Body of pancreas (tissue), 4 donors: ENCODE measurements at regions not wholly inside any gene's neighbourhood (a gene's known extent, or its start where the extent isn't known, plus 50 kb on each side); places are given as distances from the start of the nearest gene placed in this dataset.

Experiments used
- CTCF ChIP-seq, 7 experiments: fragments of 450-650 bp in 4 of 7; fragments of 200-600 bp in 3 of 7; sonication (generic) in 3 of 7; IDR thresholded peaks; one replicate each; pipeline ENCODE4 v1.5.1; 2016 to 2019; ENCODE audit warnings: antibody characterized with exemption in 7 of 7
- POLR2A ChIP-seq, 3 donors: fragments of 450-650 bp; IDR thresholded peaks; one replicate each; pipeline ENCODE4 v1.6.1; 2016; ENCODE audit warnings: antibody characterized with exemption in 3 of 3, mild to moderate bottlenecking in 2 of 3

- no peak for TF ChIP-seq POLR2A (IDR thresholded peaks at IDR 0.05)
- TF ChIP-seq CTCF (IDR thresholded peaks at IDR 0.05): no peak
Measured at GRCh38 chr22:48370508-48371325, 1457.0 kb downstream of the BRD1 start.
